ENCODE measurements at regions not wholly inside any gene's neighbourhood (a gene's known extent, or its start where the extent isn't known, plus 50 kb on each side); places are given as distances from the start of the nearest gene placed in this dataset.

DNA sequence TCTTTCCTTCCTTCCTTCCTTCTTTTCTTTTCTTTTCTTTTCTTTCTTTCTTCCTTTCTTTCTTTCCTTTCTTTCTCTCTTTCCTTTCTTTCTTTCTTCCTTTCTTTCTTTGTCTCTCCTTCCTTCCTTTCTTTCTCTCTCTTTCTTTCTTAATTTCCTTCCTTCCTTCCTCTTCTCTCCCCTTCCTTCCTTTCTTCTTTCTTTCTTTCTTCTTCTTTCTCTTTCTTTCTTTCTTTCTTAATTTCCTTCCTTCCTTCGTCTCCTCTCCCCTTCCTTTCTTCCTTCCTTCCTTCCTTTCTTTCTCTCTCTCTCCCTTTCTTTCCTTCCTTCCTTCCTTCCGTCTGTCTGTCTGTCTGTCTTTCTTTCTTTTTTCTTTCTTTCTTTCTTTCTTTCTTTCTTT is 1446.5 kb upstream of the GOT2 start:
- Histone ChIP-seq H3K4me2 (ENCODE audit: low read length) (no peak overlapping the region), H3K9me2 (ENCODE audit: insufficient read depth, low read length) (no peaks in the 10 kb centered on the region), H3K27ac (ENCODE audit: low read length) (no peak overlapping the region), H3K36me3 (ENCODE audit: insufficient read depth, low read length) (no peaks in the 10 kb centered on the region), H4K20me1 (ENCODE audit: insufficient read depth) (no peaks in the 10 kb centered on the region), H3K9me3 (ENCODE audit: low read length) (no peaks in the 10 kb centered on the region), H3K27me3 (ENCODE audit: insufficient read depth, low read depth, low read length) (no peaks in the 10 kb centered on the region), H3K9ac (ENCODE audit: low read length) (no peak overlapping the region), H3K4me3 (ENCODE audit: low read length) (no peak overlapping the region), H2AFZ (ENCODE audit: low read depth, low read length) (no peak overlapping the region), H3K79me2 (replicated peaks; ENCODE audit: insufficient read depth, low read length) (no peaks in the 10 kb centered on the region), H3F3A (ENCODE audit: insufficient read depth, low read length, poor library complexity, severe bottlenecking) (no peaks in the 10 kb centered on the region)
- TF ChIP-seq POLR2AphosphoS5 (IDR thresholded peaks at IDR 0.05) = no peak
- TF ChIP-seq EP300 (conservative IDR thresholded peaks at IDR 0.05; ENCODE audit: poor library complexity, severe bottlenecking) = no peak
- no peak for TF ChIP-seq RAD21 (conservative IDR thresholded peaks at IDR 0.05)
- no peak for TF ChIP-seq TAF1 (IDR thresholded peaks at IDR 0.05; ENCODE audit: low read depth)

DNA sequence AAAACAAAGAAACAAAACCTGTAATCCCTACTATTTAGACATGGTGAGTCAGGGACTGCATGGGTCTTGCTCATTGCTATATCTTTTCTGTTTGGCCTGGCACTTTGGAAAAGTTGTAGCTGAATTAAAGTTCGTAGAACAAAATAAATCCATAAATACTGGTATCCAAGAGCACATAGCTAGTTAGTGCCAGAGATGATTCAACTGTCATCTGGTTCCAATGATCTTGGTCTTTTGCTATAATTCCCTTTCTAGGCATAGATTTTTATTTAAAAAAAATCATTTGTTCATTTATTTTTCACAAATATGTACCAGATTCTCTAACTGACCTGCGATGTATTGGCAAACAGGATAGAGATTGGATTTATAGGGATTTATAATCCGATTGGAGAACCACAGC is 1436.1 kb upstream of the GOT2 start:
- Histone ChIP-seq H3K9ac (ENCODE audit: low read length) (no peak overlapping the region), H3K9me3 (ENCODE audit: low read length) (no peaks in the 10 kb centered on the region), H3K27me3 (ENCODE audit: insufficient read depth, low read depth, low read length) (no peaks in the 10 kb centered on the region), H3K36me3 (ENCODE audit: insufficient read depth, low read length) (no peaks in the 10 kb centered on the region), H4K20me1 (ENCODE audit: insufficient read depth) (no peaks in the 10 kb centered on the region), H3F3A (ENCODE audit: insufficient read depth, low read length, poor library complexity, severe bottlenecking) (no peaks in the 10 kb centered on the region), H3K9me2 (ENCODE audit: insufficient read depth, low read length) (no peaks in the 10 kb centered on the region), H3K27ac (ENCODE audit: low read length) (no peak overlapping the region), H3K79me2 (replicated peaks; ENCODE audit: insufficient read depth, low read length) (no peaks in the 10 kb centered on the region), H3K4me3 (ENCODE audit: low read length) (no peak overlapping the region), H3K4me2 (ENCODE audit: low read length) (no peak overlapping the region), H2AFZ (ENCODE audit: low read depth, low read length) (no peak overlapping the region)
- TF ChIP-seq, protein P1, sequence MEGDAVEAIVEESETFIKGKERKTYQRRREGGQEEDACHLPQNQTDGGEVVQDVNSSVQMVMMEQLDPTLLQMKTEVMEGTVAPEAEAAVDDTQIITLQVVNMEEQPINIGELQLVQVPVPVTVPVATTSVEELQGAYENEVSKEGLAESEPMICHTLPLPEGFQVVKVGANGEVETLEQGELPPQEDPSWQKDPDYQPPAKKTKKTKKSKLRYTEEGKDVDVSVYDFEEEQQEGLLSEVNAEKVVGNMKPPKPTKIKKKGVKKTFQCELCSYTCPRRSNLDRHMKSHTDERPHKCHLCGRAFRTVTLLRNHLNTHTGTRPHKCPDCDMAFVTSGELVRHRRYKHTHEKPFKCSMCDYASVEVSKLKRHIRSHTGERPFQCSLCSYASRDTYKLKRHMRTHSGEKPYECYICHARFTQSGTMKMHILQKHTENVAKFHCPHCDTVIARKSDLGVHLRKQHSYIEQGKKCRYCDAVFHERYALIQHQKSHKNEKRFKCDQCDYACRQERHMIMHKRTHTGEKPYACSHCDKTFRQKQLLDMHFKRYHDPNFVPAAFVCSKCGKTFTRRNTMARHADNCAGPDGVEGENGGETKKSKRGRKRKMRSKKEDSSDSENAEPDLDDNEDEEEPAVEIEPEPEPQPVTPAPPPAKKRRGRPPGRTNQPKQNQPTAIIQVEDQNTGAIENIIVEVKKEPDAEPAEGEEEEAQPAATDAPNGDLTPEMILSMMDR (IDR thresholded peaks at IDR 0.05; ENCODE audit: poor library complexity, severe bottlenecking) = no peak
- TF ChIP-seq SMC3 (conservative IDR thresholded peaks at IDR 0.05; ENCODE audit: poor library complexity) (no peak), TAF1 (IDR thresholded peaks at IDR 0.05; ENCODE audit: low read depth) (no peak)
- TF ChIP-seq, protein P2, sequence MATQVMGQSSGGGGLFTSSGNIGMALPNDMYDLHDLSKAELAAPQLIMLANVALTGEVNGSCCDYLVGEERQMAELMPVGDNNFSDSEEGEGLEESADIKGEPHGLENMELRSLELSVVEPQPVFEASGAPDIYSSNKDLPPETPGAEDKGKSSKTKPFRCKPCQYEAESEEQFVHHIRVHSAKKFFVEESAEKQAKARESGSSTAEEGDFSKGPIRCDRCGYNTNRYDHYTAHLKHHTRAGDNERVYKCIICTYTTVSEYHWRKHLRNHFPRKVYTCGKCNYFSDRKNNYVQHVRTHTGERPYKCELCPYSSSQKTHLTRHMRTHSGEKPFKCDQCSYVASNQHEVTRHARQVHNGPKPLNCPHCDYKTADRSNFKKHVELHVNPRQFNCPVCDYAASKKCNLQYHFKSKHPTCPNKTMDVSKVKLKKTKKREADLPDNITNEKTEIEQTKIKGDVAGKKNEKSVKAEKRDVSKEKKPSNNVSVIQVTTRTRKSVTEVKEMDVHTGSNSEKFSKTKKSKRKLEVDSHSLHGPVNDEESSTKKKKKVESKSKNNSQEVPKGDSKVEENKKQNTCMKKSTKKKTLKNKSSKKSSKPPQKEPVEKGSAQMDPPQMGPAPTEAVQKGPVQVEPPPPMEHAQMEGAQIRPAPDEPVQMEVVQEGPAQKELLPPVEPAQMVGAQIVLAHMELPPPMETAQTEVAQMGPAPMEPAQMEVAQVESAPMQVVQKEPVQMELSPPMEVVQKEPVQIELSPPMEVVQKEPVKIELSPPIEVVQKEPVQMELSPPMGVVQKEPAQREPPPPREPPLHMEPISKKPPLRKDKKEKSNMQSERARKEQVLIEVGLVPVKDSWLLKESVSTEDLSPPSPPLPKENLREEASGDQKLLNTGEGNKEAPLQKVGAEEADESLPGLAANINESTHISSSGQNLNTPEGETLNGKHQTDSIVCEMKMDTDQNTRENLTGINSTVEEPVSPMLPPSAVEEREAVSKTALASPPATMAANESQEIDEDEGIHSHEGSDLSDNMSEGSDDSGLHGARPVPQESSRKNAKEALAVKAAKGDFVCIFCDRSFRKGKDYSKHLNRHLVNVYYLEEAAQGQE (IDR thresholded peaks at IDR 0.05; ENCODE audit: borderline replicate concordance) = no peak

DNA sequence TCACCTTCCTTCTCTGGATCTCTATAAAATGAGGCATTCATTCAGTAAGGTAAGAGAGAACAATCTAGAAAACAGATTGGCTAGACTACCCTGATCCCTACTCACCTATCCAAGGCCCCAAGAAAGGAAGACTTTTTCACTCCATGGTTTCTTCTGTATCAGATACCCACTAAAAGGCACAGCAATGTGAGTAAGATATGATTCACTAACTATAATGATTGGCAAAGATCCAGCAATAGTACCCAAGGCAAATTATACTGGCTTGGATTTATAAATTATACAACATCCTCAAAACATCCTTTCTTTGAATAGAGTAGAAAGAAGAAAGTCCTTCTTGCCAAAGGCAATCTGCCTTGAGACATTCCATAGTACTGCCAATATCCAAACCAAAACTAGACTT is 1432.0 kb upstream of the GOT2 start:
- no peaks in the 10 kb centered on the region for H3K27me3 ChIP-seq (ENCODE audit: insufficient read depth, low read depth, low read length)
- H2AFZ ChIP-seq (ENCODE audit: low read depth, low read length) = no peak overlapping the region
- no peaks in the 10 kb centered on the region for H3K79me2 ChIP-seq (replicated peaks; ENCODE audit: insufficient read depth, low read length)
- H3K4me2 ChIP-seq (ENCODE audit: low read length) = no peak overlapping the region
- no peak for TF ChIP-seq EZH2 (IDR thresholded peaks at IDR 0.05; ENCODE audit: borderline replicate concordance, insufficient read depth, low read length, poor library complexity, severe bottlenecking)
- TF ChIP-seq, protein P2 (IDR thresholded peaks at IDR 0.05; ENCODE audit: borderline replicate concordance) = no peak
- H3K9me3 ChIP-seq (ENCODE audit: low read length) = no peaks in the 10 kb centered on the region
- H3K9me2 ChIP-seq (ENCODE audit: insufficient read depth, low read length) = no peaks in the 10 kb centered on the region
- no peaks in the 10 kb centered on the region for H3F3A ChIP-seq (ENCODE audit: insufficient read depth, low read length, poor library complexity, severe bottlenecking)
- H3K27ac ChIP-seq (ENCODE audit: low read length) = no peak overlapping the region
- no peaks in the 10 kb centered on the region for H3K36me3 ChIP-seq (ENCODE audit: insufficient read depth, low read length)
- H3K4me3 ChIP-seq (ENCODE audit: low read length) = no peak overlapping the region
- no peaks in the 10 kb centered on the region for H4K20me1 ChIP-seq (ENCODE audit: insufficient read depth)
- no peak overlapping the region for H3K9ac ChIP-seq (ENCODE audit: low read length)

Data from neural cell (in vitro differentiated cells).